Neural cell (in vitro differentiated cells): ENCODE measurements at regions not wholly inside any gene's neighbourhood (a gene's known extent, or its start where the extent isn't known, plus 50 kb on each side); places are given as distances from the start of the nearest gene placed in this dataset.

Experiments used
- EP300 ChIP-seq: fragments of 450-650 bp; conservative IDR thresholded peaks from 2 replicates; pipeline ENCODE4 v1.6.1; 2014; ENCODE audit warnings: antibody characterized with exemption, mild to moderate bottlenecking, moderate library complexity; ENCODE audit not compliant: poor library complexity, severe bottlenecking
- EZH2 ChIP-seq: fragments of 200-600, 300-800 bp; shearing (Covaris generic), sonication (generic); IDR thresholded peaks from 2 replicates; pipeline ENCODE4 v1.6.1; 2014; ENCODE audit warnings: antibody characterized with exemption, low read length, borderline replicate concordance, mild to moderate bottlenecking; ENCODE audit not compliant: insufficient read depth, poor library complexity, severe bottlenecking
- MXI1 ChIP-seq: fragments of 450-650 bp; conservative IDR thresholded peaks from 2 replicates; pipeline ENCODE4 v1.6.1; 2014; ENCODE audit warnings: antibody characterized with exemption, mild to moderate bottlenecking; ENCODE audit not compliant: poor library complexity, severe bottlenecking
- POLR2AphosphoS5 ChIP-seq: IDR thresholded peaks from 2 replicates; pipeline ENCODE4 v1.6.1; 2012
- RAD21 ChIP-seq: fragments of 450-650 bp; conservative IDR thresholded peaks from 2 replicates; pipeline ENCODE4 v1.6.1; 2014; ENCODE audit warnings: antibody characterized with exemption, mild to moderate bottlenecking, moderate library complexity
- TAF1 ChIP-seq: IDR thresholded peaks from 2 replicates; pipeline ENCODE4 v1.6.1; 2012; ENCODE audit warnings: low read depth
- TF ChIP-seq, protein P1 (sequence below): fragments of 450-650 bp; IDR thresholded peaks from 2 replicates; pipeline ENCODE4 v1.5.1; 2014; ENCODE audit warnings: antibody characterized with exemption, mild to moderate bottlenecking, moderate library complexity; ENCODE audit not compliant: poor library complexity, severe bottlenecking
- TF ChIP-seq, protein P2 (sequence below): IDR thresholded peaks from 2 replicates; pipeline ENCODE4 v1.6.1; 2012; ENCODE audit warnings: borderline replicate concordance

DNA sequence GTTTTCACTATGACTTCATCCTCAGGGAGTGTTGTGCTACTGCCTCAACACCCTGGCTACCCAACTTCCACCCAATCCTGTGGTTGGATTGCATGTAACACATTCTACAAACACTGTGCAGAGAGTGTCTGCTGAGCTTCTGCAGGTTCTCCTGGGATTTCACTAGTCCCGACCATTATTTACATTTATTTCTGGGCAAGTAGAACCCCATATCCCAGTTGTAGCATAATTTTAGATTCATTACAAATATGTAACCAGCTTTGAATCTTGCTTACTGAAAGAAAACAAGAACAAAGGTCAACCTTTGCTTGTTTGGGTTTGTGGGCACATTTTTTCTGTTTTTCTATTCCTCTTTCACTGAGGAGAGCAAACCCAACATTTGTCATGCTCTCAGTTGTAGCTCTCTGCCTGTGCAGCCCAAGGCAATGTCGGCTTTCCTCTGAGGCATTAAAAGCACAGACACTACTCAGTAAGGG is 2036.1 kb upstream of the LRRTM1 start:
- TF ChIP-seq EZH2 = no peak
- TF ChIP-seq, protein P1, sequence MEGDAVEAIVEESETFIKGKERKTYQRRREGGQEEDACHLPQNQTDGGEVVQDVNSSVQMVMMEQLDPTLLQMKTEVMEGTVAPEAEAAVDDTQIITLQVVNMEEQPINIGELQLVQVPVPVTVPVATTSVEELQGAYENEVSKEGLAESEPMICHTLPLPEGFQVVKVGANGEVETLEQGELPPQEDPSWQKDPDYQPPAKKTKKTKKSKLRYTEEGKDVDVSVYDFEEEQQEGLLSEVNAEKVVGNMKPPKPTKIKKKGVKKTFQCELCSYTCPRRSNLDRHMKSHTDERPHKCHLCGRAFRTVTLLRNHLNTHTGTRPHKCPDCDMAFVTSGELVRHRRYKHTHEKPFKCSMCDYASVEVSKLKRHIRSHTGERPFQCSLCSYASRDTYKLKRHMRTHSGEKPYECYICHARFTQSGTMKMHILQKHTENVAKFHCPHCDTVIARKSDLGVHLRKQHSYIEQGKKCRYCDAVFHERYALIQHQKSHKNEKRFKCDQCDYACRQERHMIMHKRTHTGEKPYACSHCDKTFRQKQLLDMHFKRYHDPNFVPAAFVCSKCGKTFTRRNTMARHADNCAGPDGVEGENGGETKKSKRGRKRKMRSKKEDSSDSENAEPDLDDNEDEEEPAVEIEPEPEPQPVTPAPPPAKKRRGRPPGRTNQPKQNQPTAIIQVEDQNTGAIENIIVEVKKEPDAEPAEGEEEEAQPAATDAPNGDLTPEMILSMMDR = no peak
- TF ChIP-seq POLR2AphosphoS5 = no peak
- no peak for TF ChIP-seq MXI1
- TF ChIP-seq, protein P2, sequence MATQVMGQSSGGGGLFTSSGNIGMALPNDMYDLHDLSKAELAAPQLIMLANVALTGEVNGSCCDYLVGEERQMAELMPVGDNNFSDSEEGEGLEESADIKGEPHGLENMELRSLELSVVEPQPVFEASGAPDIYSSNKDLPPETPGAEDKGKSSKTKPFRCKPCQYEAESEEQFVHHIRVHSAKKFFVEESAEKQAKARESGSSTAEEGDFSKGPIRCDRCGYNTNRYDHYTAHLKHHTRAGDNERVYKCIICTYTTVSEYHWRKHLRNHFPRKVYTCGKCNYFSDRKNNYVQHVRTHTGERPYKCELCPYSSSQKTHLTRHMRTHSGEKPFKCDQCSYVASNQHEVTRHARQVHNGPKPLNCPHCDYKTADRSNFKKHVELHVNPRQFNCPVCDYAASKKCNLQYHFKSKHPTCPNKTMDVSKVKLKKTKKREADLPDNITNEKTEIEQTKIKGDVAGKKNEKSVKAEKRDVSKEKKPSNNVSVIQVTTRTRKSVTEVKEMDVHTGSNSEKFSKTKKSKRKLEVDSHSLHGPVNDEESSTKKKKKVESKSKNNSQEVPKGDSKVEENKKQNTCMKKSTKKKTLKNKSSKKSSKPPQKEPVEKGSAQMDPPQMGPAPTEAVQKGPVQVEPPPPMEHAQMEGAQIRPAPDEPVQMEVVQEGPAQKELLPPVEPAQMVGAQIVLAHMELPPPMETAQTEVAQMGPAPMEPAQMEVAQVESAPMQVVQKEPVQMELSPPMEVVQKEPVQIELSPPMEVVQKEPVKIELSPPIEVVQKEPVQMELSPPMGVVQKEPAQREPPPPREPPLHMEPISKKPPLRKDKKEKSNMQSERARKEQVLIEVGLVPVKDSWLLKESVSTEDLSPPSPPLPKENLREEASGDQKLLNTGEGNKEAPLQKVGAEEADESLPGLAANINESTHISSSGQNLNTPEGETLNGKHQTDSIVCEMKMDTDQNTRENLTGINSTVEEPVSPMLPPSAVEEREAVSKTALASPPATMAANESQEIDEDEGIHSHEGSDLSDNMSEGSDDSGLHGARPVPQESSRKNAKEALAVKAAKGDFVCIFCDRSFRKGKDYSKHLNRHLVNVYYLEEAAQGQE = no peak
- no peak for TF ChIP-seq RAD21
- no peak for TF ChIP-seq EP300
- no peak for TF ChIP-seq TAF1
